ENCODE measurements at regions not wholly inside any gene's neighbourhood (a gene's known extent, or its start where the extent isn't known, plus 50 kb on each side); places are given as distances from the start of the nearest gene placed in this dataset.

DNA sequence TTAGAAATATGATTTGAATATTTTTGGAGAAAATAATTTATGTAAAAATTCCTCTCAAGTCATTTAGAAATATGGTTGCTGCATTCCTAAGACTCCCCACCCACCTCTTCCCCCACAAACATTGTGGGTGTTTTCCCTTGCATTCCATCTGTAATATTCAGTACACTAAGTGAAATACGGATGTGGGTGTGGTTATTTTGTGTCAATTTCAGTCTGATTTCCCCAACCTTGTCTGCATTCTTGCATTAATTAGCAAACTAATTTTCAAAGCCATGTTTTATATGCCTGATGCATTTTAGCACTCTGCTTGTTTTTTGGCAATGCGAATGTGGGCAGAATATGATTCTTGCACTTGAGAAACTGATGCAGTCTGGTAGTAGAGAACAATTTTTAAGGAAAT, 408.3 kb upstream of the RGMA start:
- TF ChIP-seq RFX5 (IDR thresholded peaks at IDR 0.05; ENCODE audit: borderline replicate concordance, low read depth, low read length) (no peak), RAD21 (IDR thresholded peaks at IDR 0.05 in 1 of 2, conservative IDR thresholded peaks at IDR 0.05 in 1 of 2; ENCODE audit: low read depth in 2 of 2, low read length in 2 of 2) (no peak), RBBP5 (IDR thresholded peaks at IDR 0.05; ENCODE audit: borderline replicate concordance, low read depth, low read length) (no peak), GTF2F1 (IDR thresholded peaks at IDR 0.05; ENCODE audit: borderline replicate concordance, low read depth, low read length) (no peak), PHF8 (conservative IDR thresholded peaks at IDR 0.05; ENCODE audit: low read depth, low read length) (no peak), KDM5A (IDR thresholded peaks at IDR 0.05; ENCODE audit: low read length) (no peak)
- Histone ChIP-seq H2AK5ac (ENCODE audit: low read depth, low read length) (no peak overlapping the region), H4K5ac (ENCODE audit: insufficient read length, low read depth, low read length) (no peak overlapping the region)

More for the DNA sequence above, 408.3 kb upstream of the RGMA start:
- Histone ChIP-seq H2AFZ (ENCODE audit: low read length) (no peak overlapping the region), H3K9me3 (ENCODE audit: insufficient read depth in 2 of 2, low read depth in 1 of 2, low read length in 1 of 2) (no peaks in the 10 kb centered on the region), H2BK20ac (ENCODE audit: low read length) (no peak overlapping the region), H3K18ac (ENCODE audit: extremely low read depth, low read length) (no peak overlapping the region), H3K23me2 (ENCODE audit: low read depth, low read length) (no peaks in the 10 kb centered on the region), H3K4me2 (ENCODE audit: insufficient read depth in 1 of 2, low read depth in 2 of 2, low read length in 2 of 2) (no peak overlapping the region), H3K14ac (ENCODE audit: insufficient read length) (no peak overlapping the region), H3K4ac (replicated peaks; ENCODE audit: insufficient read length, low read depth, low read length) (no peak overlapping the region), H3K36me3 (ENCODE audit: control insufficient read depth in 2 of 4, insufficient read depth in 4 of 4, low read length in 3 of 4) (no peaks in the 10 kb centered on the region), H2BK5ac (ENCODE audit: low read depth, low read length) (no peak overlapping the region), H3K79me2 (ENCODE audit: control insufficient read depth in 1 of 2, insufficient read depth in 2 of 2, low read length in 2 of 2) (no peaks in the 10 kb centered on the region), H3K79me1 (ENCODE audit: low read depth, low read length) (no peaks in the 10 kb centered on the region), H2BK120ac (replicated peaks; ENCODE audit: low read depth, low read length) (no peak overlapping the region), H4K8ac (ENCODE audit: extremely low read depth, insufficient read depth, low read length) (no peak overlapping the region), H3K27me3 (replicated peaks in 1 of 4; ENCODE audit: control insufficient read depth in 3 of 4, extremely low read depth in 1 of 4, insufficient read depth in 3 of 4, low read length in 3 of 4) (no peaks in the 10 kb centered on the region), H4K91ac (replicated peaks; ENCODE audit: insufficient read length, low read length) (no peak overlapping the region), H2BK12ac (ENCODE audit: low read depth, low read length) (no peak overlapping the region), H3K23ac (ENCODE audit: insufficient read length) (no peak overlapping the region), H3K27ac (ENCODE audit: low read depth, low read length) (no peak overlapping the region), H3K4me1 (replicated peaks in 1 of 4; ENCODE audit: control insufficient read depth in 3 of 4, insufficient read depth in 4 of 4, low read length in 3 of 4) (peaks cover 0 to 6% (median 2%) of the 10 kb centered on the region in 4 experiments; a peak in 3 of 7 replicates), H3K4me3 (ENCODE audit: extremely low read depth in 1 of 4, insufficient read depth in 2 of 4, low read depth in 3 of 4, low read length in 4 of 4) (no peak overlapping the region), H3K9ac (replicated peaks in 1 of 4; ENCODE audit: extremely low read depth in 1 of 4, low read depth in 3 of 4, low read length in 3 of 4) (no peak overlapping the region), H4K20me1 (replicated peaks in 1 of 2; ENCODE audit: control insufficient read depth in 1 of 2, insufficient read depth in 2 of 2, low read length in 2 of 2) (no peaks in the 10 kb centered on the region), H2BK15ac (ENCODE audit: low read length) (no peak overlapping the region), H3K56ac (replicated peaks; ENCODE audit: insufficient read length, low read depth, low read length) (no peak overlapping the region)
- POLR2A ChIA-PET (ENCODE audit: partially characterized antibody) = no interaction called here
- FAIRE-seq = no peak
- CTCF ChIA-PET (ENCODE audit: partially characterized antibody) = no interaction called here
- 89% methylated on average over 2 of the region's 2 CpGs; no CpG with 5 or more reads in 1 of the 2 experiments for WGBS, 2 experiments (ENCODE audit: extremely low coverage in 1 of 2, insufficient coverage in 1 of 2, insufficient read length in 1 of 2, insufficient replicate concordance in 2 of 2, low coverage in 1 of 2, low lambda C conversion rate in 2 of 2, missing lambda C conversion rate in 1 of 2)
- no peak for DNase-seq (ENCODE audit: low read depth in 1 of 2, low spot score in 2 of 2)

Measured in H1 (cell line).